Testis (tissue), 2 donors: ENCODE measurements at regions not wholly inside any gene's neighbourhood (a gene's known extent, or its start where the extent isn't known, plus 50 kb on each side); places are given as distances from the start of the nearest gene placed in this dataset.

Source experiments
- POLR2A ChIP-seq: fragments of 450-650 bp; IDR thresholded peaks from one replicate; pipeline ENCODE4 v1.6.1; 2017; ENCODE audit warnings: antibody characterized with exemption, mild to moderate bottlenecking, moderate library complexity
- TF ChIP-seq, protein P1 (sequence below), 3 experiments: fragments of 450-650 bp in 2 of 3; fragments of 200-600 bp in 1 of 3; sonication (generic) in 1 of 3; IDR thresholded peaks; one replicate each; pipeline ENCODE4 v1.5.1; 2016 to 2019; ENCODE audit warnings: antibody characterized with exemption in 3 of 3, mild to moderate bottlenecking in 2 of 3, moderate library complexity in 1 of 3

DNA sequence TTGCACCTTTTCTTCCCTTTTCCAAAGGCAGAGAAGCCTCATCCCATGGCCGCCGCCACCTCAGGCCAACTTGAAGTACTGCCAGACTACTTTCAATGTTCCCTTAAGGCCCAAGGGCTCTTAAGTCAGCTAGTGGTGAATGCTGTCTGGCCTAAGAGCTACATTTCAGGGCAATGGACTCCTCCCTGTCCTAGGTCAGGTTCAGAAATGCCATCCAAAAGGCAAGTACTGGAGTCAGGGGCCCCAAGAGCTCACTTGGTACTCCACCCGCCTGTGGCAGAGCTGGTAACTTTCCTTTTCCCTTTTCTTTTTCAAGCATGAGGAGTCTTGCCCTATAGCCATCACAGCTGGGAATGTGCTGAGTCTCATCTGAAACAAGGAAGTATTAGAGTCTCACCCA lies 327.1 kb downstream of the NAP1L3 start:
- TF ChIP-seq, protein P1, sequence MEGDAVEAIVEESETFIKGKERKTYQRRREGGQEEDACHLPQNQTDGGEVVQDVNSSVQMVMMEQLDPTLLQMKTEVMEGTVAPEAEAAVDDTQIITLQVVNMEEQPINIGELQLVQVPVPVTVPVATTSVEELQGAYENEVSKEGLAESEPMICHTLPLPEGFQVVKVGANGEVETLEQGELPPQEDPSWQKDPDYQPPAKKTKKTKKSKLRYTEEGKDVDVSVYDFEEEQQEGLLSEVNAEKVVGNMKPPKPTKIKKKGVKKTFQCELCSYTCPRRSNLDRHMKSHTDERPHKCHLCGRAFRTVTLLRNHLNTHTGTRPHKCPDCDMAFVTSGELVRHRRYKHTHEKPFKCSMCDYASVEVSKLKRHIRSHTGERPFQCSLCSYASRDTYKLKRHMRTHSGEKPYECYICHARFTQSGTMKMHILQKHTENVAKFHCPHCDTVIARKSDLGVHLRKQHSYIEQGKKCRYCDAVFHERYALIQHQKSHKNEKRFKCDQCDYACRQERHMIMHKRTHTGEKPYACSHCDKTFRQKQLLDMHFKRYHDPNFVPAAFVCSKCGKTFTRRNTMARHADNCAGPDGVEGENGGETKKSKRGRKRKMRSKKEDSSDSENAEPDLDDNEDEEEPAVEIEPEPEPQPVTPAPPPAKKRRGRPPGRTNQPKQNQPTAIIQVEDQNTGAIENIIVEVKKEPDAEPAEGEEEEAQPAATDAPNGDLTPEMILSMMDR (IDR thresholded peaks at IDR 0.05) = no peak
- TF ChIP-seq POLR2A = no peak
